Kidney epithelial cell (primary cell): ENCODE measurements at regions not wholly inside any gene's neighbourhood (a gene's known extent, or its start where the extent isn't known, plus 50 kb on each side); places are given as distances from the start of the nearest gene placed in this dataset.
"Not testable (repeated sequence)": the region's sequence is repeated elsewhere in the genome, so short reads cannot be mapped to it uniquely, and the experiment has no call there.

Experiments used
- DNase-seq: peaks from one replicate; pipeline ENCODE4 v3.0.0-alpha.2; 2010; ENCODE audit warnings: low read depth
- H3K27me3 ChIP-seq: 2 replicates; pipeline ENCODE4 v1.6.0; 2011; ENCODE audit warnings: low read length; ENCODE audit not compliant: control insufficient read depth, insufficient read depth
- H3K36me3 ChIP-seq: 2 replicates; pipeline ENCODE4 v1.5.1; 2011; ENCODE audit warnings: low read length; ENCODE audit not compliant: control insufficient read depth, insufficient read depth
- H3K4me3 ChIP-seq: 2 replicates; pipeline ENCODE4 v1.5.1; 2011; ENCODE audit warnings: low read depth, mild to moderate bottlenecking, control low read depth, low read length
- CTCF ChIP-seq: IDR thresholded peaks from 2 replicates; pipeline ENCODE4 v1.5.1; 2011; ENCODE audit warnings: mild to moderate bottlenecking, moderate library complexity, low read length, control low read depth, inconsistent platforms; ENCODE audit not compliant: insufficient read depth, poor library complexity, severe bottlenecking

- TF ChIP-seq CTCF, result no peak
- Histone ChIP-seq H3K4me3 (no peak overlapping the region), H3K36me3 (no peaks in the 10 kb centered on the region), H3K27me3 (no peaks in the 10 kb centered on the region)
- no peak for DNase-seq
These were observed 77.6 kb upstream of the FOXK1 start for GRCh38 chr7:4604456-4604940.

DNA sequence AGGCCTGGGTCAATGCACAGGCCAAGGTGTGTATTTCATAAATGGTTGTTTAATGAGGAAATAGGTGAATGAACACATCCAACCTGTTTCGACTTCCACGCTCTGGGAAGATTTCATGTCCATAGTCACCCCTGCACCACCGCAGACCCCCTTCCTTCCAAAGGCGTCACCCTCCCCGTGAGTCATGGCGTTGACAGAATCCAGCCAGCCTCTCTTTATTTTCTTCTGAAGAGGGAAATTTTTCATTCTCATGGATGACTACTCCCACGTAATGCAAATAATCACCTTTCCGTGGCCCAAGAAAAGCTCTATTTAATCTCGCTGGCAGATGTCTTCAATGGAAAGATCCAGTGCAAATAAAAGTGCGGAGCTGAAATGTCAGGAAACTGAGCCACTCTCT, 75.3 kb upstream of the FOXK1 start:
- H3K36me3 ChIP-seq, result no peaks in the 10 kb centered on the region
- no peak for DNase-seq
- H3K27me3 ChIP-seq, result no peaks in the 10 kb centered on the region
- H3K4me3 ChIP-seq, result no peak overlapping the region
- no peak for TF ChIP-seq CTCF

DNA sequence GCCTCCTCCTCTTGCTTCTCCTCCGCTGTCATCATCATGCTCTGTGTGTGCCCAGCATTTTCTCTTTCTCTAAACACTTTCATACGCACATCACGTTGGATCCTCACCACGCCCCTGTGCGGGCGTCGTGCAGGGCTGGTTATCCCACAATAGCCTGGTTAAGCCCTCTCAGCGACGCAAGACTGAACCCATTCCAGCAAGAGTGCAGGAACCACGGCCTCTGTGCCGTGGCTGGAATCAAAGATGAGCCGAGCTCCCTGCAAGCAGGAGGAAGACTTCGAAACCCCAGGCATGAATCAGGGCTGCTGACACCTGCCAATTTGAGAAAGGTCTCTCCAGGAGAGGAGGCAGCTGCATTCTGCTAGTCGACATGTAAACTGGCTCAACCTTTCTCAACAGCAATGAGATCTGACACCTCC, 74.8 kb upstream of the FOXK1 start:
- H3K4me3 ChIP-seq, result no peak overlapping the region
- DNase-seq, result no peak
- no peaks in the 10 kb centered on the region for H3K36me3 ChIP-seq
- no peak for TF ChIP-seq CTCF
- H3K27me3 ChIP-seq, result no peaks in the 10 kb centered on the region

GRCh38 chr7:4609576-4609975, 72.5 kb upstream of the FOXK1 start:
- H3K4me3 ChIP-seq, H3K27me3 ChIP-seq, DNase-seq, H3K36me3 ChIP-seq: not testable (repeated sequence)

DNA sequence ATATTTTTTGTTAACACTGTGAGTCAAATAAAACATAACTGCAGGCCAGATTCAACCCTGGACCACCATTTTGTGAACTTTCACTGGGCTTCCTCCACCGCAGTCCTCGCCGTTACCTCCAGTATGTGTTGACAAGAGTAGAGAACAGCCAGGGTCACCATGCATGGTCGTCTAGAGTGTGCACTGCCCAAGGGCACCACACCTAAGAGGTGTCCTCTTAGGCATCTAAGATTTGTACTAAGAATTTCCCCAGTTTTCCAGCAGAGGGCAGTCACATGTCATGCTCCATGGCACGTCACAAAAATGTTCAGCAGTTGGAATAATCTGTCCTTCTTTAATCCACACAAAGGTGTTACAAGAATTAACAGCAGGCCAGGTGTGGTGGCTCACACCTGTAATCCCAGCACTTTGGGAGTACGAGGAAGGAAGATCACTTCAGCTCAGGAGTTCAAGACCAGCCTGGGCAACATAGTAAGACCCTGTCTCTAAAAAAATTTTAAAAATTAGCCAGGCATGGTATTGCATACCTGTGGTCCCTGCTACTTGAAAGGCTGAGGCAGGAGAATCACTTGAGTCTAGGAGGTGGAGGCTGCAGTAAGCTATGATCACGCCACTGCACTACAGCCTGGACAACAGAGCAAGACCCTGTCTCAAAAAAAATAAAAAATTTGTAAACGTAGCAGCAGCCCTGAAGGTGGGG, 71.2 kb upstream of the FOXK1 start:
- peak; percentile 77 for TF ChIP-seq CTCF
- DNase-seq, result no peak

GRCh38 chr7:4612237-4612636, 69.9 kb upstream of the FOXK1 start:
- Histone ChIP-seq H3K4me3 (no peak overlapping the region), H3K36me3 (no peaks in the 10 kb centered on the region), H3K27me3 (no peaks in the 10 kb centered on the region)
- TF ChIP-seq CTCF, result no peak
- no peak for DNase-seq

More for the DNA sequence above, 71.2 kb upstream of the FOXK1 start:
- H3K27me3 ChIP-seq, result no peaks in the 10 kb centered on the region
- H3K36me3 ChIP-seq, result no peaks in the 10 kb centered on the region
- H3K4me3 ChIP-seq, result no peak overlapping the region
